ENCODE measurements at regions not wholly inside any gene's neighbourhood (a gene's known extent, or its start where the extent isn't known, plus 50 kb on each side); places are given as distances from the start of the nearest gene placed in this dataset.
"Not testable (repeated sequence)": the region's sequence is repeated elsewhere in the genome, so short reads cannot be mapped to it uniquely, and the experiment has no call there.

DNA sequence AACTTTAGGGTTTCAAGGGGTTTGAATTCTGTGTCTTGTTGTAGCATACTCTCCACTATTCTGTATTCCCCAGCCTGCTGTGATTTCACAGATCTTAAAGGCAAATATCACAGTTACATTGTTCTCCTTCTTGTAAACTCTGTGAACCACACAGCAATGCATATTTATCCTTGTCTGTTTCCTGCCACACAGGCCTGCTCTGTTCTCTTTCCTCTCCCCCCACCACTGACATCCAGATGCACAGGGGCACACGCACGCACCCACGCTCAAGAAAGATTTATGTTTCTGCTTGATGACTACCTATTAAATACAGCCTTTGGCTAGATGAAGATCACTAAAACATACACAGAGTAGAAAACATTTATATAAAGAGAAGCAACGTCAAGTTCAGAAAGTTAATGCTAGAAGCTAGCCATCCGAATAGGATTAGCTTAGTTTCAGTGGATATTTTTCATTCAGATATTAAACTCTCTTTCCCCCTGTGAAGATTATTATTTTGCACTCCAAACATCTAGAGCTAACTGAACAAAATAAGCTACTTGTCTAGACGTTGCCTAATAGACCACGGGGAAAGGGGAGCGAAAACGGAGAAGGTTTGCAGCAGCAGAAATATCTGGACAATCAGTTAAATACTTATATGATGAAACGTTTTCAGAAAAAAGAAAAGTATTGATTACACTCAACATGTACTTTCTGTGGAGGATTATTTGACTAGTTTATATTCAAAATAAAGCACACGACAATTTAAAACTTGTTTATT, 193.1 kb upstream of the SEMA3C start:
- ATAC-seq, result no peak

DNA sequence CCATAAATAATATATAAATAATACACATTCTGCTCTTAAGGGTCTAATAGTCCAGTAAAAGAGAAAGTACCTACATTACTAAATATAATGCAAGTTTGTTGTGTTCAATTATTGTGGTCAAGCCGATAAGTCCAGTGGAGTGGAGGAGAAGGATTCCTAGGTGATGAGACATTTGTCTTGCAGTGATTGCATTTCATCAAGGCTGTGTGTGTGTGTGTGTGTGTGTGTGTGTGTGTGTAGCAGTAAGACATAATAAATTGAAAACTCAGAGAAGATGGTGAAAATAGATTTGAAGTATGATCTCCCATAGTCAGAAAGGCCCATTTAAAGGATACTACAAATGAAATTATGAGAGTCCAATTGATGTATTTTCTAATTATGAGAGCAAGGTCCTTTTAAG, 192.5 kb upstream of the SEMA3C start:
- ATAC-seq, result no peak

DNA sequence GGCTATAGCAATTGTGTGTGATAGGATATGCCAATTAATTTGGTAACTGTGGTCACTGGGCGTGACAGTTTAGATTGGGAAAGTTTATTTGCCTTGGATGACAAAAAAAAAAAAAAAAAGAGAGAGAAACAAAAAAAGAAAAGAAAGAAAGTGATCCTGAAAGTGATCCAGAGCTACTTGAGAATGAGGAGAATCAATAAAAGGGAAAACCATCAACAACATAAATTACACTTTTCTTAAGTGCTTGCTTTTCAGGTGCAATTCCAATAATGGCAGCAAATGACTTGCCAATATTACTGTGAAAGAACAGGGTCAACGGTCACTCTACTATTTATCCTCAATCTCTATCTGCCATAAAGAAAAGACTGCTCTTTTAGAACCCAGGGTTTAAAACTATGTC, 191.8 kb upstream of the SEMA3C start:
- no peak for ATAC-seq

DNA sequence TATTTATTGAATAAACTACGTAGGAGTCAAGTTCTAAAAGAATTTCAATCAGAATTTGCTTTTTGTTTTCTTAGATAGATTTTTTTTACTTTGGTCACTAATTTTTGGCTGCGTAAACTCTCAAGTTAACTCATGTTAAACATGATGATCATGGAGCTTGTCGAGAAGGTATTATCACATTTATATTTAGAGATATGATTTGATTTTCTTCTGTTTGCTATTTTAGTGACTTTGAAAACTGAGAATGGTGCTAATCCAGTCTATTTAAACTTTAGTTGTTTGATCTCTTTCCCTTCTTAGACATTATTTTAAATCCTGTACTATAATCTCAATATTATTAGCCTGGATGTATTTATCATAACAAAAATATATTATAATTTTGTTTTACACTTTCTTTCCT, 179.4 kb upstream of the SEMA3C start:
- no peak for ATAC-seq

DNA sequence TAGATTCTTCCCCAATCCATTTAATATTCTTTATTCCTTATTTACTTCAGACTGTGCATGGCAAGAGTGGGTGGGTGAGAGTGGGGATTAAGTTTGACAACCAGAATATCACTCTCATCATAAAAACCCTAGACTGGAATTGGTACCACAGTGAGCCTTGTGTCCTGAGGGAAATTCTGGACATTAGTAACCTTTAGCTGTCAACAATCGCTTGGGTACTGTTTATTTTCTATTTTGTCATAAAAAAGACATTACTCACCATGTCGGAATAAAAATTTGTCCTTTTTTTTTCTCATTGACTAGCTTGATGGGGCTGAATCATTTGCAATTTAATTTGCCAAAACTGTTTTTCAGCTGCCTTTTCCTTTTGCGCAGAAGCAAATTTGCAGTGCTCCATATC, 176.1 kb upstream of the SEMA3C start:
- ATAC-seq, result no peak

DNA sequence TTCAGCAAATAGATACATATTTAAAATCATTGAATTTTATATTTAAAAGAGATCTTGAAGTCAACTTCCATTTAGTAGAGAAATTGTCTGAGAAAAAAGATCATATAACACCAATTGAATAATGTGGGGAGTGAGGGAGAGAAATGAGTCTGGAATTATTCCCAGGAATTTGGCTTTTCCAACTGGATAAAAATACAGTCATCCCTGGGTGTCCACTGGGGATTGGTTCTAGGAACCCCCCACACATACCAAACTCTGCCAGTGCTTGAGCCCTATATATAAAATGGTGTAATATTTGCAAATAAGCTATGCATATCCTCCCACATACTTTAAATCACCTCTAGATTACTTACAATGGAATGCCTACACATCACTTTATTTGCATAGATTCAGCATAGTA, 162.8 kb upstream of the SEMA3C start:
- ATAC-seq, result no peak

DNA sequence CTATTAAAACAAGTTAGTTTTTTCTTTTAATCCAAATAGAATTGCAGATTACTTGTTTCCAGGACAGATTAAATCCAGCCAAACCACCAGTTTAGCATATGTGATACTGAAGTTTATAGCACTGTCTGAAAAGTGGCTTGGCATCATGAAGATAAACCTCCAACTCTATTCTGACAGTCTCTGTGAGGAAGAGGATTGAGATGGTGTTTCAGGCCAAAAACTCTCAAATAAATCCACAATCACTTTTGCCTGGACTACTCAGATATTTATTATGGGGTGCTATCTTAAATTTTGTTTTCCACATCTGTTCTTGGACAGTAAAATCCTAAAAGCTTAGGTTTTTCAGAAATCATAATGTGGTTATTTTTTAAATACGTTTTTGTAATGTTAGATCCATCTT, 161.7 kb upstream of the SEMA3C start:
- ATAC-seq, result no peak

DNA sequence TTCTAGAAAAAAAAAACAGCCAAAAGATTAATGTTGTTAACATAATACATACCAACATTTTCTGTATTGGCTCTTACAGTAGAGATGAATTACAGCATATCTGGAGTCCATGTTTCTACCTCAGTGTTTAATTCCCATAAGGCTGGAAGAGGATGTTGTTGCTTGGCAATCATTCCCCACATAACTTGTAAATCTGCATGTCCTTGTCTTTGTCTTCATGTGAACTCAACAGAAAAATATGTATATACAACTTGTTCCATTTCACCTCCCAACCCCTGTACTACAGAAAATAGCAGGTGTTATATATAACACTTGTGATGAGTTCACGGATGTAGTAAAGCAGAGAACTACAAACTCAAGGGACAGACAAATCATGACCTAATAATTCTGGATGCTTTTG, 160.9 kb upstream of the SEMA3C start:
- no peak for ATAC-seq

DNA sequence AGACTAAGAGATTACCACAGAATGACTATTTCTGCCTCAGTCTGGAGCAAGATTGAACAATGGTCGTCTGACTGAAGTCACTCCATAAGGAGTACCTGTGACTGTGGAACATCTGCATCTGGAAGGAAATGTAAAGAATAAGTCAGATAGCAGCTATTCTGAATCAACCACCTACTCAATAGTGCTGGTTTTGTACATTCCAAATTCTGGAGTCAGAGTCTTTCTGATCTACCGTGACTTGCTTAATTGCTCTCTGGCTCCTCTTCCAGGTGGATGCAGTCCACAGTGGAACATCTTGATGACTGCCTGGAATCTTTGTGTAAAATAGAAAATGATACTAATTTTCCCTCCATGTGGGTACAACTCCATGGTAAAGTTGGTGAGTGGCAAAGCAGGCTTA, 156.3 kb upstream of the SEMA3C start:
- no peak for ATAC-seq

DNA sequence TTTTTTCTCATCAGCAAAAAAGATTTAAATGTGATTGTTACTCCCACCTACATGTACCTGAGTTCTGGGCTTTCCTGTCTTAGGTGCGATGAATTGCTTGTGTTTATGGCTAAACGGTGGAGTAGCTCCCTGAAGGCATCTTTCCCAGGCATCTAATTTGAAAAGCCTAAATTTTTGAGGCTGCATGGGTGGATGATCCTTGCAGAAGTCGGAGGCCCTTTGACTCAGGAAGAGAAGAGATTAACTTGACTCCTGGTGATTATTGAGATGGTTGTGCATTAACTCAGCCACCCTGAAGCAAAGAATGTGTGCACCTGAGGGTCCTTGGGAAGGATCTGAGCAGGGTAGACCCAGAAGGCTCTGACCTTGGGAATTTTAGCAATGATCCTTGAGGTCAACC, 155.6 kb upstream of the SEMA3C start:
- no peak for ATAC-seq

DNA sequence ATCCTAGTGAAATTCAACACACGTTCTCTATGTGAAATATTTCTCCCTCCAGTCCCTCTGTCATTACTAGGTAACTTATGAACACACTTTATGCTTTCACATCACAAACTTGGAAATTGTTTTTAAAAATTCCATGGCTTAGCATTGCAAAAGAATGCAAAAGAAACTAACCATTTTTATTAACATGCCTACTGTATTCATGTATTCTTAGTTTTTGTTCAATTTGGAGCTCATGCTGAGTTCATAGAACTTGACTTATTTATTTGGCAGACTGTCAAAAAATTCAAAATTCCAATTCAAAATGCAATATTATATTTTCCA, 155.0 kb upstream of the SEMA3C start:
- ATAC-seq, result no peak

DNA sequence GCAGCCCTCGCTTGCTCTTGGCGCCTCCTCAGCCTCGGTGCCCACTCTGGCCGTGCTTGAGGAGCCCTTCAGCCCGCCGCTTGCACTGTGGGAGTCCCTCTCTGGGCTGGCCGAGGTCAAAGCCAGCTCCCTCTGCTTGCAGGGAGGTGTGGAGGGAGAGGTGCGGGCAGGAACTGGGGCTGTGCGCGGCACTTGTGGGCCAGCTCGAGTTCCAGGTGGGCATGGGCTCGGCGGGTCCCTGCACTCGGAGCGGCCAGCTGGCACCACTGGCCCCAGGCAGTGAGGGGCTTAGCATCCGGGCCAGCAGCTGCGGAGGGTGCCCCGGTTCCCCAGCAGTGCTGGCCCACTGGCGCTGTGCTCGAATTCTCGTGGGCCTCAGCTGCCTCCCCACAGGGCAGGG, 152.1 kb upstream of the SEMA3C start:
- ATAC-seq, result no peak

DNA sequence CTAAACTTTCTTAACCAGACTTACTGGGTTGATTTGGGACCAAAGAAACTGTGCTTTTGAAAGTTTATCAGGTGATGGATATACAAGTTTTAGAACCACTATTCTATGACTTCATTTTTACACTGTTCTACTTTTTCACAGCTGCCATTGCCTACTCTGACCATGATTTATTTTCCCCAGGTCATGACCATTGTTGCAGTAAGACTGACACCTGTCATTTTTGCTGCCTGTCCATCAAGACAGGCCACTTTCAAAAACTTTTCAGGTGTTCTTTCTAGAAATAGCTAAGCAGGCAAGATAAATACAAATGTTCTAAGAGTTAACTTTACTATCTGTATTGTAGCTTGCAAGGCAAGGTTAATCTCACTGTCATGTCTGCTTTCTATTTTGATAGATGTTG, 147.9 kb upstream of the SEMA3C start:
- no peak for ATAC-seq

DNA sequence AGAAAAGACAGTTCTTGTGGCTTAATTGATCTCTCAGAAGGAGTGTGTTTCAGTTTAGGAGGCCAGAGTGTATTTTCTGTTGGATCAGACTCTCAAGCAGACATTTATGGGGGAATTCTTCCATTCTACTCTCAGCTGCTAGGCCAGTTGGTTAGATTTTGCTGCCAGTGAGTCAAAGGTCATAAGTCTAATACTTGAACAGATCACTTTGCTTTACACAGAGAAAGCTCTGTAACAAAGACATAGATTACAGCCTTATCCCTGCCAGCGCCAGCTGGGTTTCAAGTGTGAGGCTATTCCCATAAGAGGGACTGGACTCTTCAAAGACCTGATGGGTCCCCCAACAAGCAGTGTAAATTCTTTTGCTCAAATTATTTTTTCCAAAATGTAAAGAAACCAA, 145.6 kb upstream of the SEMA3C start:
- ATAC-seq, result no peak

DNA sequence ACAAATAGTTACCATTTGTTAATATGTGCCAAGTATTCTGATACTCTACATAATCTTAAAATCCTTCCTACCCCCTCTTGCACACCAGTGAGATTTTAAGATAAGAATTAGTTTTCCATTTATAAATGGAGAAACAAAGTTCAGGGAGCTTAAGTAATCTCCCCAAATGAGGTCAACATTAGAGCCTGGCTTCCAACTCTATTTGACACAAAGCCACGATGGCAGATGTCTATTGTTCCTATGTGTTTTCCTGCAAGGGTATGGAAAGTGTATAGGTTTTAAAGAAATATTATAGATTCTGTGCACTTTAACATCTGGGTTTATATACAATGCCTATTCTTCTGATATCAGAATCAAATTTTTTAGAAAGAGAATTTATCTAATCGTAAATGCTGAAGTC, 143.9 kb upstream of the SEMA3C start:
- no peak for ATAC-seq

DNA sequence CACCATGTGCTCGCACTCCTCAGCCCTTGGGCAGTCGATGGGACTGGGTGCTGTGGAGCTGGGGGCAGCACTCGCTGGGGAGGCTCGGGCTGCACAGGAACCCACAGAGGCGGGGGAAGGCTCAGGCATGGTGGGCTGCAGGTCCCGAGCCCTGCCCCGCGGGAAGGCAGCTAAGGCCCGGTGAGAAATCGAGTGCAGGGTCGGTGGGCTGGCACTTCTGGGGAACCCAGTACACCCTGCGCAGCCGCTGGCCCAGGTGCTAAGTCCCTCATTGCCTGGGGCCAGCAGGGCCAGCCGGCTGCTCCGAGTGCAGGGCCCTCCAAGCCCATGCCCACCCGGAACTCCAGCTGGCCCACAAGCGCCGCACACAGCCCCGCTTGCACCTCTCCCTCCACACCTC, 138.6 kb upstream of the SEMA3C start:
- ATAC-seq, result not testable (repeated sequence)

DNA sequence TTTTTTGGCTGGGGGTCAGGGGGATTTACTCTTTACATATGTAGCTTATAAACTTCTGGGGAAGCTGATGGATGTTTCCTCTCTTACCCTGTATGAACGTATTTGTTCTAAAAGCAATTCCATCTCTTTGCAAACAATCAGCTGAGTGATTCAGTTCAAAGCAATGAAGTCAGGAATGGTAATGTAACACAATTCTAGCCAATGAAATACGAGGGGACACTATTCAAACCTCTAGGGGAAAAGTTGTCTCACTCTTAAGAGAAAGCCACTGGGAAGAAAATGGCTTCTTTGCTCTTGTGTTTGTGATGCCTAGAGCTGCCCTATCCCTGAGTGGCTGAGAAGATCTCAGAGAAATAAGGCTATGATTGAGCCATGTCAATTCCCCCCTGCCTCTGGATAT, 134.8 kb upstream of the SEMA3C start:
- ATAC-seq, result no peak

DNA sequence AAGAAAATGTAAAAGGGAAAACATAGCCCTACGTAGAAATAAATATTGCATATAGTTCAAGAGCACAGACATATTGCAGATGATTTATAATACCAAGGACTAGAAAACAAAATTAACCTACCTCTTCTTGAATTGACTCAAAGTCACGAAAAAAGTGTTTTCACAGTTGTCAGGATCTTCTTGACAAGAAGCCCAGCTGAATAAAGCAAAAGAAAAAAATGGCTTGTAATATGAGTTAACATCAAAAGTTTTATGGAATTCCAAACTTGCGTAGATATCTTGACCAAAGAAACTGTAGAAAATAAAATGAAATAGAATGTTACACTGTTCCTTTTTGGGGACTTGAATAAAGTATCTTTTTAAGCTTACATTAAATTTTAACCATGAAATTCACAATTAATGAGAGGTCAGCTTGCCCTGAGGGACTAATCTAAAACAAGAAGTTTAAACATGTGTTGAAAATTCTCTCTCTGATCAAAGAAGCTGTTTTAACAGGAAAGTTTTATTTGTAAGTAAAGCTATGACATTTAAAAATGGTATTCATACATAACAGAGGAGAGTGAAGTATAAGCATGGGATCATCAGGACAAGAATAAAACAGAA, 133.1 kb upstream of the SEMA3C start:
- ATAC-seq, result no peak

DNA sequence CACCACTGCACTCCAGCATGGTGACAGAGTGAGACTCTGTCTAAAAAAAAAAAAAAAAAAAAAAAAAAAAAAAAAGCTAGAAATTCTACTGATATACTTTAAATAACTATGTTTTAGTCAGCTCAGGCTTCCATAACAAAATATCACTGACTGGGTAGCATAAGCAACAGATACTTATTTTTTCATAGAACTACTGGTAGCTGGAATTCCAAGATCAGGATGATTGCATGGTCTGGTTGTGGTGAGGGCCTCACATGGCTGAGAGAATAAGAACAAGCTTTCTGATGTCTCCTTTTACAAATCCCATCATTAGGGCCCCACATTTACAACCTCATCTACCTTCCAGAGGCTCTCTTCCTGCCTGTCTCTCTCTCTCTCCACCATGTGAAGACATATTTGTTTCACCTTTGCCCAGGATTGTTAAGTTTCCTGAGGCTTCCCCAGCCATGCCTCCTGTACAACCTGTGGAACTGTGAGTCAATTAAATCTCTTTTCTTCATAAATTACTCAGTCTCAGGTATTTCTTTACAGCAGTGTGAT, 126.7 kb upstream of the SEMA3C start:
- ATAC-seq, result no peak

DNA sequence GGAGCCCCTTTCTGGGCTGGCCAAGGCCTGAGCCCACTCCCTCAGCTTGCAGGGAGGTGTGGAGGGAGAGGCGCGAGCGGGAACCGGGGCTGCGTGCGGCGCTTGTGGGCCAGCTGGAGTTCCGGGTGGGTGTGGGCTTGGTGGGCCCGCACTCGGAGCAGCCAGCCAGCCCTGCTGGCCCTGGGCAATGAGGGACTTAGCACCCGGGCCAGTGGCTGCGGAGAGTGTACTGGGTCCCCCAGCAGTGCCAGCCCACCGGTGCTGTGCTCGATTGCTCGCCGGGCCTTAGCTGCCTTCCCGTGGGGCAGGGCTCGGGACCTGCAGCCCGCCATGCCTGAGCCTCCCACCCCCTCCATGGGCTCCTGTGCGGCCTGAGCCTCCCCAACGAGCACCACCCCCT, 123.8 kb upstream of the SEMA3C start:
- not testable (repeated sequence) for ATAC-seq

DNA sequence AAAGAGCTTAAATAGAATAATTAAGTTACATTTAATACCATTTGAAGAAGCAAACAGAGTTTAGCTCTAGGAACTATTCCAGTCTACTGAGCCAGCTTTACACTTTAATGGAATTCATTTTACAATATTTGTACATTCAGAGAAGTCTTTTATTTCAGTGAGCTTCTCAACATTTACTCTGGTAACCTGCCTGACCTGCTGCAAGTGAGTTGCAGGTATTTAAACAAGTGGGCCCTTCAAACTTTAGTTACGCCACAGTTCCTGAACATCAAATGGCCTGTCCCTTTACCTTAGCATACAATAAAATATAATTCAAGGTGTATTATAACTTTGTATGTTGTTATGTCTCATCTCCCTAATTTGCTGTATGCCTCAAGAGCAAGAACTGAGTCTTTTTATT, 121.6 kb upstream of the SEMA3C start:
- ATAC-seq, result no peak

DNA sequence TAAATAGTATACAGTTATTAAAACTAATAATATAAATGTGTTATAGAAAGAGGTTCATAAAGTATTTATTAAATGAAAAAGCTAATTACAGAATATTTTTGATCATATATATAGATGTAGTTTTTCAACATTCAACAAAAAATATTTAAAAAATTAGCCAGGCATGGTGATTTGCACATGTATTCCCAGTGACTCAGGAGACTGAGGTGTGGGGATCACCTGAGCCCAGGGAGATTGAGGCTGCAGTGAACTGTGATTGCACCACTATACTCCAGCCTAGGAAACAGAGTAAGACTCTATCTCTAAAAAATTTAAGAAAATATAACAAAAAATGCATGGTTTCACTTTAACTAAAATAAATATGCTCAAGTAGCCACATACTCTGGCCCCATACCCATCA, 118.0 kb upstream of the SEMA3C start:
- ATAC-seq, result no peak

DNA sequence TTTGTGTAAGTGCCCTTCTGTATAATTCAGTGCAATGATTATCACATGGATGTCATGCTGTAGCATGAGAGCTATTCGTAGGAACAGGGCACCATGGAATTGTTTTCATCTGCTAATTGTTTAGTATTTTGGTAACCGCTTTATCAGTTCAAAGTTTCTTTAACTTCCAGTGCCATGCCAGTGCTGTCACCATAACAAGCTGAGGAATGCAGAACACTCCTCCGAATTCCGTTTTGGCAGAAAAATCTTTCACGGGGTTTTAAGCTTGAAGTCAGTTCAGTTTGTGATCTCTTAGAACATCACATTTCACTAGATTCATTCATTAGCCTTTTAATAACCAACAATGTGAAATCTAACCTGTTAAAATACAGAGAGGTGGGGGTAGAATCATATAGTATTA, 117.2 kb upstream of the SEMA3C start:
- ATAC-seq, result no peak

DNA sequence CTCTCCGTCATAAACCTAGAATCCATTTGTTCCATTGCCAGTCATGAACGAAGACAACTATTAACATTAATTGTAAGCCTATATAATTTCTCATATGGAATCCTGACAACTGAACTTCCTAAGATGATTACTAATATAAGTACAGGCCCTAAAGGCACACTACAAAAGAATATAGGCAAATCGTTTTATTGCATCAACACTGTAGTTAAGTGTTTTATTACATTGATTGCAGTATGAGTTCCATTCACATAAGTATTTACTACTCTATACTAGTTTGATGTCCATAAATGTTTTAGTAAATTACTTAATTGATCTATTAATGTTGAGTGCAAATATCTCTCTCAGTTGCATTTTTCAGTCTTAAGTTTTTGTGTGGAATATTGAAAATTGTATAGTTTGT, 113.1 kb upstream of the SEMA3C start:
- no peak for ATAC-seq

DNA sequence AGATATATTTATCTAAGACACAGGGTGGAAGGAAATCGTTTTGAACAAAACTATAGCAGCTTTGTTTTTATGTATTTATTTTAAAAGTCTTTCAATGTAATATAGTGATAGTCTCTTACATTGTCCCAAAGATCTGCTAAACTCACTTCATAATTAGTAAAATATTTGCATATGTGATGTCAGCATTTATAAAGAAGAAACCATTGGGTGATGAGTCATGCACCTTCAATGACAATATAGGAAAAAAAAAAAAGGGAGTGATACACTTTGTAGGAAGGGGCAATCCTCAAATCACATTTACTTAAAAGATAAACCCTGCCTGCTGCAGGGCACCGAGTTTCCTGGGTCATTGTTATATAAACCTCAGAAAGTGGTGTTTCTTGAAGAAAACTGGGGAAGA, 112.4 kb upstream of the SEMA3C start:
- no peak for ATAC-seq

Data from esophagus mucosa (tissue), 1 donor.